K562 (cell line): ENCODE measurements at regions not wholly inside any gene's neighbourhood (a gene's known extent, or its start where the extent isn't known, plus 50 kb on each side); places are given as distances from the start of the nearest gene placed in this dataset.

Experiments
- ATAC-seq: fragments of 200-7000 bp; cut with Tn5 transposase; 3 replicates; pipeline ENCODE4 v1.9.1; 2020; ENCODE audit warnings: moderate library complexity
- BruUV-seq: library from RNA; stranded (reverse); fragments of 400-500 nt; replicated peaks from 2 replicates; lab custom pipeline; 2021; lab: Mats Ljungman, UMichigan
- CTCF ChIA-PET: fragments of 300-600 bp; formaldehyde crosslinking; extraction: SDS; loops from one replicate; lab custom pipeline; 2021; ENCODE audit warnings: low intra/inter-chr PET ratio; lab: Yijun Ruan, JAX
- POLR2A ChIA-PET: fragments of 300-600, 350-650 bp; sonication (Branson Sonifier 250); formaldehyde crosslinking; extraction: SDS; loops from one replicate; lab custom pipeline; 2021; ENCODE audit warnings: antibody characterized with exemption, inconsistent platforms; lab: Yijun Ruan, JAX
- DNase-seq, 4 experiments: peaks; one replicate each; pipeline versions ENCODE4 v3.0.0 to v3.0.0-alpha.2; 2011 to 2018; ENCODE audit warnings: low spot score in 3 of 4, mixed read lengths in 3 of 4; ENCODE audit errors: extremely low read depth in 1 of 4
- FAIRE-seq: peaks from 2 replicates; lab custom pipeline; 2011; peaks lifted over from hg19 to GRCh38; lab: Jason Lieb, UNC
- H2AFZ ChIP-seq: 2 replicates; pipeline ENCODE4 v1.6.0; 2011; ENCODE audit warnings: low read depth, low read length, control low read depth, inconsistent platforms
- H3K27ac ChIP-seq: fragments of 200-600 bp; 3 replicates; pipeline ENCODE4 v1.8.0; 2011; ENCODE audit warnings: low read depth, mild to moderate bottlenecking, control low read depth, inconsistent platforms, low read length, moderate library complexity, mixed read lengths; ENCODE audit errors: extremely low read depth
- H3K27me3 ChIP-seq, 2 experiments: fragments of 300-600 bp in 1 of 2; 2 replicates in 1 of 2; 3 replicates in 1 of 2; pipeline versions ENCODE4 v1.6.0 to v1.8.0; 2011; ENCODE audit warnings: inconsistent platforms in 2 of 2, low read length in 2 of 2, mild to moderate bottlenecking in 1 of 2, mixed read lengths in 1 of 2, moderate library complexity in 1 of 2; ENCODE audit not compliant: control insufficient read depth in 2 of 2, insufficient read depth in 2 of 2
- H3K36me3 ChIP-seq: fragments of 300-600 bp; 3 replicates; pipeline ENCODE4 v1.8.0; 2011; ENCODE audit warnings: mild to moderate bottlenecking, low read length, inconsistent platforms; ENCODE audit not compliant: control insufficient read depth, insufficient read depth
- H3K4me1 ChIP-seq, 2 experiments: fragments of 200-600 bp in 1 of 2; replicated peaks in 1 of 2; 2 replicates in 1 of 2; 3 replicates in 1 of 2; pipeline versions ENCODE4 v1.5.1 to v1.8.0; 2011; ENCODE audit warnings: inconsistent platforms in 2 of 2, low read length in 2 of 2, mild to moderate bottlenecking in 1 of 2, mixed read lengths in 1 of 2, moderate library complexity in 1 of 2; ENCODE audit not compliant: control insufficient read depth in 2 of 2, insufficient read depth in 2 of 2
- H3K4me2 ChIP-seq: 2 replicates; pipeline ENCODE4 v1.6.1; 2011; ENCODE audit warnings: low read length, control low read depth, inconsistent platforms, mixed read lengths; ENCODE audit not compliant: insufficient read depth
- H3K4me3 ChIP-seq: fragments of 200-600 bp; sonication (generic), shearing (Covaris generic); 2 replicates; pipeline ENCODE4 v1.5.1; 2016; ENCODE audit warnings: control low read depth, inconsistent platforms
- H3K79me2 ChIP-seq: fragments of 200-600 bp; 3 replicates; pipeline ENCODE4 v1.8.0; 2011; ENCODE audit warnings: low read length, inconsistent platforms; ENCODE audit not compliant: control insufficient read depth, insufficient read depth
- H3K9ac ChIP-seq, 2 experiments: 2 replicates each; pipeline versions ENCODE4 v1.6.0 to v1.6.1; 2011; ENCODE audit warnings: low read depth in 2 of 2, low read length in 2 of 2, control low read depth in 1 of 2, inconsistent platforms in 1 of 2, mild to moderate bottlenecking in 1 of 2, mixed read lengths in 1 of 2; ENCODE audit not compliant: insufficient read depth in 1 of 2
- H3K9me1 ChIP-seq: one replicate; pipeline ENCODE4 v1.6.0; 2011; ENCODE audit warnings: inconsistent platforms, mild to moderate bottlenecking, low read length, moderate library complexity; ENCODE audit not compliant: control insufficient read depth, insufficient read depth
- H3K9me3 ChIP-seq: replicated peaks from 2 replicates; pipeline ENCODE4 v1.5.1; 2011; ENCODE audit warnings: low read depth, low read length, inconsistent platforms; ENCODE audit not compliant: control insufficient read depth, insufficient read depth
- H4K20me1 ChIP-seq: replicated peaks from 2 replicates; pipeline ENCODE4 v1.6.1; 2011; ENCODE audit warnings: low read length, inconsistent platforms, mixed read lengths; ENCODE audit not compliant: control insufficient read depth, insufficient read depth
- ETS1 ChIP-seq: conservative IDR thresholded peaks from 2 replicates; pipeline ENCODE4 v1.6.1; 2011; ENCODE audit warnings: low read depth, mild to moderate bottlenecking, low read length; ENCODE audit not compliant: control insufficient read depth
- HLTF ChIP-seq: fragments of 450-650 bp; IDR thresholded peaks from 2 replicates; pipeline ENCODE4 v1.6.1; 2016
- MECOM ChIP-seq: fragments of 250-450 bp; sonication (Bioruptor Pico); IDR thresholded peaks from 2 replicates; pipeline ENCODE4 v1.8.0; 2022; ENCODE audit warnings: inconsistent platforms
- NCOA4 ChIP-seq: fragments of 450-650 bp; IDR thresholded peaks from 2 replicates; pipeline ENCODE4 v1.6.1; 2018; ENCODE audit warnings: mild to moderate bottlenecking; ENCODE audit not compliant: partially characterized antibody
- U2AF2 ChIP-seq: fragments of 200-400 bp; formaldehyde crosslinking; optimal IDR thresholded peaks from 2 replicates; pipeline ENCODE3; 2017; ENCODE audit warnings: low read depth, mild to moderate bottlenecking, low read length
- WGBS: fragments of 100-300 bp; shearing (Covaris generic); methylation state at CpG from one replicate; pipeline ENCODE4 v1.1.6; 2016; ENCODE audit warnings: low coverage, mixed read lengths; ENCODE audit not compliant: insufficient coverage; ENCODE audit errors: missing lambda C conversion rate; 5-methylcytosine and 5-hydroxymethylcytosine counted together
- in situ Hi-C: fragments of 300-500 bp; cut with MboI; formaldehyde crosslinking; loops from 4 replicates; pipeline ENCODE4 v1.15.0; 2018; ENCODE audit warnings: inconsistent platforms, mixed read lengths
- intact Hi-C: fragments of 100-400 bp; cut with micrococcal nuclease; formaldehyde crosslinking; loops from 2 replicates; pipeline ENCODE4 v1.14.2; 2022
- TF ChIP-seq, protein P1 (sequence below): fragments of 450-650 bp; IDR thresholded peaks from 2 replicates; pipeline ENCODE4 v1.7.1; 2018; ENCODE audit warnings: mild to moderate bottlenecking, low read depth; ENCODE audit not compliant: partially characterized antibody

- TF ChIP-seq MECOM (CRISPR knock-in tag) = no peak
Observed at GRCh38 chr7:156143158-156143557, 330.9 kb upstream of the SHH start (continued).

DNA sequence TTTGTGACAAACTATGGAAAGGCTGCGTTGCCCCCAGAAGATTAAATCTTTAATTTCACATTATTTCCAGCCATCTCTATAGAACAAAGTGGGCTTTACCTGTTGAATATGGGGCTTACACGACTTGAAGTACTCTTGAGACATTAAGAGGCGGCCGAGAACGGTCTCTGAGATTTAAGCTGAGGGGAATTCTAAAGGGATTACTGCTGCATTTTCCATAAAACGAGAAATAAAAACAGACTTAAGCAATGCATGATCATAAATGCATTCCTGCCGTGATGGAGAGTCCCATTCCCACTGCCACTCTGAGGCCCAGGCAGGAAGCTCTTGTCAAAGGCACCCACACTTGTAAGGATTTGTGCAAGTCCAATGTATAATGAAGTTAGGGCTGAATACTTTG, 329.7 kb upstream of the SHH start:
- H3K27me3 ChIP-seq = peaks cover 40 to 66% of the 10 kb centered on the region in 2 experiments
- H3K4me3 ChIP-seq = no peak overlapping the region
- no peak overlapping the region for H3K9ac ChIP-seq
- no peak overlapping the region for H3K4me2 ChIP-seq
- H3K4me1 ChIP-seq = no peaks in the 10 kb centered on the region
- H3K27ac ChIP-seq = no peak overlapping the region
- H3K79me2 ChIP-seq = no peaks in the 10 kb centered on the region
- no peak overlapping the region for H2AFZ ChIP-seq
- H3K9me1 ChIP-seq = no peaks in the 10 kb centered on the region
- in situ Hi-C loops (no loop called here), intact Hi-C loops (no loop called here)
- no peaks in the 10 kb centered on the region for H3K9me3 ChIP-seq
- ChIA-PET CTCF (no interaction called here), POLR2A (interaction anchor here (0.6 kb wide), 1 partner anchor 16 kb away, joined by 3 read pairs; no protein-coding TSS in a partner anchor)
- no peak for TF ChIP-seq U2AF2
- no peak for TF ChIP-seq ETS1
- no peak for TF ChIP-seq HLTF
- TF ChIP-seq NCOA4 = no peak
- TF ChIP-seq, protein P1, sequence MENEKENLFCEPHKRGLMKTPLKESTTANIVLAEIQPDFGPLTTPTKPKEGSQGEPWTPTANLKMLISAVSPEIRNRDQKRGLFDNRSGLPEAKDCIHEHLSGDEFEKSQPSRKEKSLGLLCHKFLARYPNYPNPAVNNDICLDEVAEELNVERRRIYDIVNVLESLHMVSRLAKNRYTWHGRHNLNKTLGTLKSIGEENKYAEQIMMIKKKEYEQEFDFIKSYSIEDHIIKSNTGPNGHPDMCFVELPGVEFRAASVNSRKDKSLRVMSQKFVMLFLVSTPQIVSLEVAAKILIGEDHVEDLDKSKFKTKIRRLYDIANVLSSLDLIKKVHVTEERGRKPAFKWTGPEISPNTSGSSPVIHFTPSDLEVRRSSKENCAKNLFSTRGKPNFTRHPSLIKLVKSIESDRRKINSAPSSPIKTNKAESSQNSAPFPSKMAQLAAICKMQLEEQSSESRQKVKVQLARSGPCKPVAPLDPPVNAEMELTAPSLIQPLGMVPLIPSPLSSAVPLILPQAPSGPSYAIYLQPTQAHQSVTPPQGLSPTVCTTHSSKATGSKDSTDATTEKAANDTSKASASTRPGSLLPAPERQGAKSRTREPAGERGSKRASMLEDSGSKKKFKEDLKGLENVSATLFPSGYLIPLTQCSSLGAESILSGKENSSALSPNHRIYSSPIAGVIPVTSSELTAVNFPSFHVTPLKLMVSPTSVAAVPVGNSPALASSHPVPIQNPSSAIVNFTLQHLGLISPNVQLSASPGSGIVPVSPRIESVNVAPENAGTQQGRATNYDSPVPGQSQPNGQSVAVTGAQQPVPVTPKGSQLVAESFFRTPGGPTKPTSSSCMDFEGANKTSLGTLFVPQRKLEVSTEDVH = no peak
- no peaks in the 10 kb centered on the region for H3K36me3 ChIP-seq
- BruUV-seq = no TSS peak
- DNase-seq = no peak
- no peak for ATAC-seq
- FAIRE-seq = no peak
- WGBS = 1% methylated on average over 7 of the region's 7 CpGs
- no peaks in the 10 kb centered on the region for H4K20me1 ChIP-seq
